Muscle layer of duodenum (tissue), 2 donors: ENCODE measurements at regions not wholly inside any gene's neighbourhood (a gene's known extent, or its start where the extent isn't known, plus 50 kb on each side); places are given as distances from the start of the nearest gene placed in this dataset.

Experiments
- H3K27ac ChIP-seq: one replicate; pipeline ENCODE4 v1.7.0; 2013; ENCODE audit warnings: mild to moderate bottlenecking, low read length
- H3K27me3 ChIP-seq: one replicate; pipeline ENCODE4 v1.7.0; 2013; ENCODE audit warnings: low read depth, mild to moderate bottlenecking, control low read depth, low read length
- H3K36me3 ChIP-seq, 2 donors: one replicate each; pipeline ENCODE4 v1.7.0; 2013; ENCODE audit warnings: low read length in 2 of 2, control low read depth in 1 of 2, mild to moderate bottlenecking in 1 of 2; ENCODE audit not compliant: insufficient read depth in 2 of 2, control insufficient read depth in 1 of 2
- H3K4me1 ChIP-seq, 2 donors: one replicate each; pipeline ENCODE4 v1.7.0; 2013; ENCODE audit warnings: low read length in 2 of 2, mild to moderate bottlenecking in 2 of 2, control low read depth in 1 of 2, moderate library complexity in 1 of 2; ENCODE audit not compliant: insufficient read depth in 2 of 2, control insufficient read depth in 1 of 2
- H3K4me3 ChIP-seq, 2 donors: one replicate each; pipeline ENCODE4 v1.7.0; 2013; ENCODE audit warnings: low read length in 2 of 2, low read depth in 1 of 2, mild to moderate bottlenecking in 1 of 2
- H3K9me3 ChIP-seq, 2 donors: one replicate each; pipeline ENCODE4 v1.7.0; 2013; ENCODE audit warnings: low read length in 2 of 2, control low read depth in 1 of 2, mild to moderate bottlenecking in 1 of 2; ENCODE audit not compliant: control insufficient read depth in 1 of 2
- donor health status: healthy.

DNA sequence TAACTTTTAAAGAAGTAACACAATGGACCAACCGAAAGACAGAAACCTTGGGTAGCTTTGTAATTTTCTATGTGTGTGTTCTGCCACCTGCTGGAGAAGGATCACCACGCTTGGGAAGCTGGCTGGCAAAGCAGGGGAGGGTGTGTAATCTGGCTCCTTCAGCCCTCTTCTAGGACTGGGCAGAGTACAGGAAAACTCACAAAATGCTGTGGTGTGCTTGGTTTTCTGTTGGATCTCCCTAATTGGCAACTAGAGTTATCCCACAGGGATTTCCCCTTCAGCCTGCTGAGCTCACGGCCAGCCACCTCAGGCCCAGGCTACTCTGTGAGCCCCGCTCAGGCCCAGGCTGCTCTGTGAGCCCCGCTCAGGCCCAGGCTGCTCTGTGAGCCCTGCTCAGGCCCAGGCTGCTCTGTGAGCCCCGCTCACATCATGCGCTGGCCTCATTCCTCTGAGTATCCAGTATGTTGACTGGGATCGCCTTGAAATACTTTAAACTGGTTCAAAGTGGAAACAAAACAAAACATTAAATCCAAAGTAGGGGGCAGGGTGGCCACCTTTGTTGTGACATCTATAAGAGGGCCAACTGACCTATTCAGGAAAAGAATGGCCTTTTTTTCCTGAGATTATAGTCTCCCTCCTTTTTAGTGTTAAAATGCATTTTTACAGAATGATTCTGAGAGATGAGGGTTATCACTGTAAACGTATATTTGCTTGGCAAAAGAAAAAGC is 52.0 kb upstream of the RNU6-8 start:
- no peaks in the 10 kb centered on the region for H3K36me3 ChIP-seq
- peak overlapping the region; percentile 14 for H3K27ac ChIP-seq
- no peaks in the 10 kb centered on the region for H3K9me3 ChIP-seq
- no peak overlapping the region for H3K4me3 ChIP-seq
- no peaks in the 10 kb centered on the region for H3K27me3 ChIP-seq
- H3K4me1 ChIP-seq = peaks cover 6 to 23% of the 10 kb centered on the region in 2 donors

DNA sequence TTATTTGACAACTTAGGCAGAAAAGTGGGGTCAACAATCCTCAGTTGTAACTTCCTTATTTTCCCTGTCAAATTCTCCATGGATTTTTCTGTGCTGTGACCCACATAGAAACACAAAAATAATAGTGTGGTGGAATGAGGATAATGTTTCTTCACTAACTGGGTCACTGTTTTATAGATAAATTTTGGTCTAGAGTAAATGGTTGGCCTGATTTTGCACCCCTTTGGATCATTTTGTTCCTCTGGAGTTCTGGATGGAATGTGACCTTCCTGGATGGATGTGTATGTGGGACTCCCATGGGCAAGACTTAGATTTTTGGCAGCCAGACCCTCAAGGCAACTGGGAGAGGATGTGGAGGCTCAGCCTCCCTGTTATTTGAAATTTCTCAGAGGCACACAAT is 52.7 kb upstream of the RNU6-8 start:
- H3K4me1 ChIP-seq = peaks cover 6 to 23% of the 10 kb centered on the region in 2 donors
- H3K27me3 ChIP-seq = no peaks in the 10 kb centered on the region
- no peaks in the 10 kb centered on the region for H3K9me3 ChIP-seq
- H3K27ac ChIP-seq = no peak overlapping the region
- no peak overlapping the region for H3K4me3 ChIP-seq
- no peaks in the 10 kb centered on the region for H3K36me3 ChIP-seq

DNA sequence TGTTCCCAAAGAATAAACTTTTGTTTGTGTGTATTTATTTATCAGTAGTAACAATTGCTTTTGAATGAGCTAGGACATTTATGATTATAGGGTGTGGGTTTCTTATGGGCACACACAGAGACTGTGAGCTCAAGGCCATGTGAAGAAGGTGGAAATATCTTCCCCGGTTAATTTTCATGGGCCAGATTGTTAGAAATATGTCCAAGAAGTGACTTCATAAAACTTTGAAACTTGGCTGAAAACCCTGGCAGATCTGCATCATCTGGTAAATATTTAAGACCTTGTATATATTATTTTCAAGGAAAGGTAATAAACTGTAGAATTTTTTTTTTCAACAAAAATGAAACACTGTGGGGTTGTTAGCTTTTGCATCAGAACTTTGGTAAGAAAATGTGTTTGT is 53.5 kb upstream of the RNU6-8 start:
- peaks cover 6 to 17% of the 10 kb centered on the region in 2 donors for H3K4me1 ChIP-seq
- H3K36me3 ChIP-seq = no peaks in the 10 kb centered on the region
- H3K4me3 ChIP-seq = no peak overlapping the region
- no peak overlapping the region for H3K27ac ChIP-seq
- H3K27me3 ChIP-seq = no peaks in the 10 kb centered on the region
- no peaks in the 10 kb centered on the region for H3K9me3 ChIP-seq

DNA sequence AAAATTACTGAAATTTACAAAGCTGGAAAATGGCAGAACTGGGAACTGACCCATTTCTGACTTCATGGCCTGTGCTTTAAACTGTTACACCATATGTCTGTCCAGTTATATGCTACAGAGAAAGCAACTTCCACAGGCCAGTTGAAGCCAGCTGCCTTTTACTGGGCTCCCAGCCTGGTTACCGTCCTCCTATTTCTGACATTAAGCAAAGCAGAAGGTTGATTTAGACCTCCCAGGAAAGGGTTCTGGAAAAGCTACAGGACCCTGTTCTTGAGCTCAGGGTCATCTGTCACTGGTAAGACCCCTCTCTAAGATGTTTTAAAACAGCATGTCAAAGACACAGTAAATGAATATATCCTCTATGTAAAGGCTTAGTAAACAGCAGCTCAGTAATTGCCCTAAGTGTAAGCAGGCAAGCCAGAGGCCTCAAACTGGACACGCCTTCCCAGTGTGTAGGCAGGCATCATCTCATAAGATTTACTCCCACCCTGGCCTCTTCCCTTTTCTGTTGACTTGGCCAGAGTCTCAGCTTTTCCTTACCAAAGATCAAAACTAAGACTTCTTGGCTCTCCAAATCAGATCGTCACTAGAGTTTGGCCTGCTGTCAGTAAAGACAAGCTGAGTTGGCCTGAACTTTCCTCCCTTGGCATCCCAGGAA is 55.4 kb upstream of the RNU6-8 start:
- Histone ChIP-seq H3K36me3 (no peaks in the 10 kb centered on the region), H3K27me3 (no peaks in the 10 kb centered on the region), H3K27ac (no peak overlapping the region), H3K4me3 (no peak overlapping the region), H3K4me1 (peaks cover 6 to 17% of the 10 kb centered on the region in 2 donors), H3K9me3 (peaks cover 2 to 6% of the 10 kb centered on the region in 2 donors)

DNA sequence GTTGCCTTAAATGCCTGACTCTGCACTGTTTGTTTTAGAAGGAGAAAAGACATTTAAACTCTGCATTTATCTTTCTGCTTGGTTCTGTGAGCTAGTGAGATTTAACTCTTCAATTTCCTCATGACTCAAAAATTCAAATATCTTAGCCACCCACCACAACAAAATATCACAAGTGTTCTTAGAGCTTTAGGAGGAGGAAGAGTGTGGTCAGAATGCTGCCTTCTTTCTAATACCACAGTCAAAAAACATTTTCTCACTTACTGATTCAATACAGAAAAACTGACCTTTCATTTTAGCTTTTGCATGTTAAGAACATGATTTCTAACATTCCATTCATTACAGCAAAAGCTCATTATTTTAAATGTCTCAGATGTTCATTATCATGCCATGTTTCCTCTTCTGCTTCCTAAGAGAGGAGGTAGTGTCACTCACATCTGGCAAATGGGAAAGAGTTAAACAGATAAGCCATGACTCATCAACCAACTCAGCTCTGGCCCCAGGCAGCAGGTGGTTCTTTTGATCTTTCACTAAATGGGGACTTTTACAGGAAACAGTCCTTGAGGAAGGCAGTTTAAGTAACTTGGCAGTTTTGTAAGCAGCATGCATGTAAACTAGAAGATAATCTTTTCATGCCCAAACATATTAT is 56.4 kb upstream of the RNU6-8 start:
- Histone ChIP-seq H3K27ac (no peak overlapping the region), H3K36me3 (no peaks in the 10 kb centered on the region), H3K27me3 (no peaks in the 10 kb centered on the region)

DNA sequence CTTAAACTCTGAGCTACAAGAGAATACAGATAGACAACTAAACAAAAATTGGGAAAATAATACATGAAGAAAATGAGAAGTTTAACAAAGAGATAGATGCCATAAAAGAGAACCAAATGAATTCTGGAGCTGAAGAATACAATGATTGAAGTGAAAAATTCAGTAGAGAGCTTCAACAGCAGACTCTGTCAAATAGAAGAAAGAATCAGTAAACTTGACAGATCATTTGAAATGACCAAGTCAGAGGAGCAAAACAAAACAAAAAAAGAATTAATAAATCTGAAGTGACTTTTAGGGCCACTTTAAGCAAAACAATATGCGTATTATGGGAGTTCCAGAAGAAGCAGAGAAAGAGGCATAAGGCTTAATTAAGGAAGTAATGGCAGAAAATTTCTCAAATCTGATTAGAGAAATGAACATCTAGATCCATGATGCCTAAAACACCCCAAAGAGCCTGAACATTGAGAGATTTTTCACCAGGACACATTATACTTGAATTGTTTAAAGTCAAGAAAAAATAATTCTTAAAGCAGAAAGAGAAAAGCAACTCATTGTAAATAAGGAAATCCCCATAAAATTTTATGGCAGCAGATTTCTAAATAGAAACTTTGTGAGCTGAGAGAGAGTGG is 61.0 kb upstream of the RNU6-8 start:
- Histone ChIP-seq H3K27ac (no peak overlapping the region), H3K36me3 (no peaks in the 10 kb centered on the region)

More for the DNA sequence above, 56.4 kb upstream of the RNU6-8 start:
- Histone ChIP-seq H3K9me3 (peaks cover 10% of the 10 kb centered on the region in 2 donors), H3K4me3 (no peak overlapping the region), H3K4me1 (peaks cover 6 to 12% of the 10 kb centered on the region in 2 donors)

DNA sequence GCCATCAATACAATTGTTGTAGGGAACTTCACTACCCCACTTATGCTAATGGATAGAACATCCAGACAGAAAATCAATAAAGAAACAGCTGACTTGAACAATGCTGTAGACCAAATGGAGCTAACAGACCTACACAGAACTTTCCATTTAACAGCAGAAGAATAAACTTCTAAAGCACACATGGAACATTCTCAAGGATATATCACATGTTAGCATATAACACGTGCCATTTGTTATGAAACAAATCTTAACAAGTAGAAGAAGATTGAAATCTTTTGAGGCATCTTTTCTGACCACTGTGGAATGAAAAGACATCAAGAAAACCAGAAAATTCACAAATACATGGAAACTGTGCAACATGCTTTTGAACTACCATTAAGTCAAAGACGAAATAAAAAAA is 62.5 kb upstream of the RNU6-8 start:
- Histone ChIP-seq H3K27me3 (no peaks in the 10 kb centered on the region), H3K4me3 (no peak overlapping the region), H3K9me3 (peaks cover 10% of the 10 kb centered on the region in 2 donors), H3K4me1 (no peaks in the 10 kb centered on the region), H3K27ac (no peak overlapping the region), H3K36me3 (no peaks in the 10 kb centered on the region)

More for the DNA sequence above, 61.0 kb upstream of the RNU6-8 start:
- H3K9me3 ChIP-seq = peaks cover 10% of the 10 kb centered on the region in 2 donors
- peaks cover 0 to 3% of the 10 kb centered on the region in 2 donors for H3K4me1 ChIP-seq
- no peaks in the 10 kb centered on the region for H3K27me3 ChIP-seq
- H3K4me3 ChIP-seq = no peak overlapping the region

DNA sequence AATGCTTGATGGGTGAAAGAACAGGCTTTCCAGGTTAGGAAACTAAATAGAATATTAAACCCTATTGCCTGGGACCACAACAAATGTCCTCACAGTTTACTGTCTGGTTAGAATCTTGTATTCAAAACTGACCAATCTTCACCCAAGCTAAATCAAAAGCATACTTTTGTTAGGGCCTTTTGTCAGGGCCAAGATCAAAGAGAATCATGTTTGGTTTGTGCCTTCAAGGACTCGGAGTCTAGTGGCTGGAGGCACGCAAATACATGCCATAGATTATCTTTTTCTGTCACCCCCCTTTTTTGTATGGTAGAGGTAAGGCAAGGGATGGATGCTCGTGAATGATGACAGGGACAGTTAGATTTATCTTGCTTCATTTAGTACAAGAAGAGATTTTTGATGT is 51.1 kb upstream of the AKAP6 start:
- Histone ChIP-seq H3K36me3 (no peaks in the 10 kb centered on the region), H3K4me3 (no peak overlapping the region), H3K4me1 (no peaks in the 10 kb centered on the region), H3K27ac (no peak overlapping the region), H3K27me3 (no peaks in the 10 kb centered on the region), H3K9me3 (no peaks in the 10 kb centered on the region)
